GM19395 (cell line): ENCODE measurements at regions not wholly inside any gene's neighbourhood (a gene's known extent, or its start where the extent isn't known, plus 50 kb on each side); places are given as distances from the start of the nearest gene placed in this dataset.
"Not testable (repeated sequence)": the region's sequence is repeated elsewhere in the genome, so short reads cannot be mapped to it uniquely, and the experiment has no call there.

ENCODE experiments used
- ATAC-seq: cut with Tn5 transposase; IDR thresholded peaks from one replicate; pipeline ENCODE4 v1.9.1; 2021; ENCODE audit warnings: mild to moderate bottlenecking, moderate library complexity; ENCODE audit not compliant: unreplicated experiment

DNA sequence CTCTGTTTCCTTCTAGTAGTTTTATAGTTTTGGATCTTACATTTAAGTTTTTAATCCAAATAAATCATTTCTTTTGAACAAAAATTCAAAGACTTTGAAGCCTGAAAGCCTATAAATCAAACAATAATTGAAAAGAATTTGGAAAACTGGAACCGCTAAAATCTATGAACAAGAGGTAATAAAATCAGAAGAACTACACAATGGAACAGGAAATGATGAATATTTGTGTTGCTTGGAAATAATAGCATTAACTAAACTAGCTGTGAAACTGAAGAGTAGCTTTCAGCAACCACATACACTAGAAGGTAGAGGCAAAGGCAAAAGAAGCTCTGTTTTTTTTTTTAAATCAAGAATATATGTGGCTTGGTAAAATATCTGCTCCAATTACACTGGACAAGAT is 147.9 kb upstream of the ABI3BP start:
- ATAC-seq: no peak

DNA sequence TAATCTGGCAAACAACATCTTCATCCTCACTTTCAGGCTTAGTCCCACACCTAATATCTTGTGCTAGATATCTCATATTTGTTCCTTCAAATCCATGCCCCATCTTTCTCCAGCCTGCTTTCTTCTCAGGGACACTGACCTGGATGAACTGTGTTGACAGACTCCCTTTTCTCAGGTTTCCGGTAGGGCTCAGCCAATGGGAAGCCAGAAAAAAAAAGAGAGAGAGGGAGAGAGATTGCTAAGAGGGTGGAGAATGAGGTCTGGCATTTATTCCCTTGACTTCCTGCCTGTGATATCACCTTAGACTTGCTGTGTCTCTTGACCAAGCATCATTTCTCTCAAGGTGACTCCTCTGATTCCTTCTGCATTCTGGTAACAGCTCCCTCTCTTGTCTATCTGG is 145.6 kb upstream of the ABI3BP start:
- ATAC-seq: no peak

DNA sequence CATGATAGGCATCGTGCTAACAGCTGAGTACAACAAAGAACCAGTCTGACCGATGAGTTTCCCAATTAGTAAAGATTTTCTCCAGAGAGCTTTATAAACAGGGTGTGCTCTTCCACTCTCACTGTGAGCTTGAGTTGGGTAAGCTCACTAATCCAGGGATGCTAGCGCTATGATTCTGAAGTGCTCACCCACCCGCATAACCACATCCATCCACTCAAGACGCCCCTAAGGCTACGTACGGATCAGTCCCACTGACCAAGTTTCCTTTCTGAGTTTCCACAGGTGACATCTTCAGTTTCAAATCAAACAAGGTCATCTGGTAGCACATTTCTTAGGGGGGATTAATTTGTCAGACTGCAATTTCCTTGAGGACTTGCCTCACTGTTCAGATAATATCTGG is 141.1 kb upstream of the ABI3BP start:
- ATAC-seq: no peak

DNA sequence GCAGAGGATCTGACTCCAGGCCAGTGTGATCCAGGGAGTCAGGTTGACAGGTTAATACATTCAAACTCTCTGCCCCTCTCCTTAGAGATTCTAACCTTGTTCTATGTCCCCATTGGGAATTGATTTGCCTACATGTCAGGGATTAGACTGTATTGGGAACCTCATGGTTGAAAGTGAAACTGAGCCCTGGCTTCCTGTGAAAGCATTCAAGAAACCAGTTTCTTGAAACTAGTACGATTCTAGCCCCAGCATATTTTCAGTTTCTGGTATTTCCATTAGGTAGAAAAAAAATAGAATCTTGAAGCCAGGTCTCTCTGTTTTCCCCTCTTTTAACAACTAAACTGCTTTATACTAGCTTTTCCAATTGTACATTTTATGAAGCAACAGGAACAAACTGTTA is 140.4 kb upstream of the ABI3BP start:
- ATAC-seq: no peak

DNA sequence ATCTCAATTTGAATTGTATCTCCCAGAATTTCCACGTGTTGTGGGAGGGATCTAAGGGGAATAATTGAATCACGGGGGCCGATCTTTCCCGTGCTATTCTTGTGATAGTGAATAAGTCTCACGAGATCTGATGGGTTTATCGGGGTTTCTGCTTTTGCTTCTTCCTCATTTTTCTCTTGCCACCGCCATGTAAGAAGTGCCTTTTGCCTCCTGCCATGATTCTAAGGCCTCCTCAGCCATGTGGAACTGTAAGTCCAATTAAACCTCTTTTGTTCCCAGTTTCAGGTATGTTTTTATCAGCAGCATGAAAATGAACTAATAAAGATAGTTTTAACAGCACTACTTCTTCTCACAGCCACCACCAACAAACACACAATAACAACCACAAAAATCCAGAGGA is 140.0 kb upstream of the ABI3BP start:
- ATAC-seq: not testable (repeated sequence)

DNA sequence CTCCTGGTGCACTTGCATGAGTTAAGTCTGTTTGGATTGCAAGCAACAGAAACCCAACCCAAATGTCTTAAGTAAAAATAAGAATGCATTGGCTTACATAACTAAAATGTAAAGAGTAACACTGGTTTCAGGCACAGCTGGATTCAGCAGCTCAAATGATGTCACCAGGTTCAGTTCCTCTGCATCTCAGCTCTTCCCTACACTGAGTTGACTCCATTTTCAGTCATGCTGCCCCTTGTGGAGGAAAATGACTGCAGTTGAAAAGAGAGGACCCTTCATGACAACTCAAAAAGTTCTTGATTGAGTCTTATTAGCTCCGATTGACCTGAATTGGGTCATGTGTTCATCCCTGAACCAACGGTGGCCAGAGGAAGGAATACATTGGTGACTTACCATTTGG is 138.5 kb upstream of the ABI3BP start:
- ATAC-seq: no peak

DNA sequence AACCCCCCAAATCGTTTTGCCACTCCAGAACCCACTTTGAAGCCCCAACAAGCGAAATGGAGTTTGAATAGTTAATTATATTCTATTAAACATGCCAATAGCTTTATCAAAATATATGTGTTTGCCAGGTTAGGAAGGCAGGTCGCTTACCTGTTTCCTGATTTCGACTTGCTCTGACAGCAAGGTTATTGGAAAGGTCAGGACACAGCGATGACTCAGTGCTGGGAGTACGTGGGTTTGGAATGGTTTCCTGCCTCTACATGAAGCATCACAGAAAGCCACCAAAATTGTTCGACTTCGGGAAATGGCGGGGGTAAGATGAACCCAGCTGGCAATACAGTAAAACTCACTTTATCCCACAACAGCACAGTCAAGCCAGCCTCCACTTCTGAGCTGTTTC is 135.6 kb upstream of the ABI3BP start:
- ATAC-seq: no peak

DNA sequence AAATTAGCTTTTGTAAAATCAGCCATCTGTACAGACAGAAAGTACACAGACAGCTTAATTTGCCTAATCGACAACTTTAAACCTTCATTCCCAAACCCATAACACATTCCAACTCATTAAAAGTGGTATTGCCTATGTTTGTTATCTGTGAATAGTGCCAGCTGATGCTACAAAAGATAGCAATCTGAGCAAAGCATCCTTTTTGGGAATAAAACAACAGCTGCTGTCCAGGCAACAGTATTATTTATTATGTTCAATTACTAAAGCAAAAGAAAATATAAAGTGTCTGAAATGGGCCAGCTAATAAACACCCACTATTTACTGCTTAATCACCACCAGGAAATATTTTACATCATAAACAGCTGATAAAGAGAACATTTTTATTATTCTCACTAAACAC is 134.8 kb upstream of the ABI3BP start:
- no peak for ATAC-seq

DNA sequence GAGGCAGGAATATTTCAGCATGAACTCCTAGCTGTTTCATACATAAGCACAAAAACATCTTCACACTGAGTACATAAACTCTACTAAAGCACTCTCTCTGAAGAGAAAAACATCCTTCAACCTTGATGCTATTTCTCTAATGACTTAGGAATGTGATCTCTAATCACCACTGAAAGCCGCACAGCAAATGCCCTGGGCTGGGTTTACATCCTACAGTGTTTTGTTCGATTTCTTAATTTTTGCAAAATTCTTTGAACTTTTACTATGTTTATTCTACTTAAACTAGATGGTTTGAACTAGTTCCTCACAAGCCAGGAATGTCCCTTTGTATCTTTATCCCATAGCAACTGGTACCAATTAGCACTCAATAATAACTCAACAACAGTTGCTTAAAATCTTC is 130.9 kb upstream of the ABI3BP start:
- ATAC-seq: no peak

DNA sequence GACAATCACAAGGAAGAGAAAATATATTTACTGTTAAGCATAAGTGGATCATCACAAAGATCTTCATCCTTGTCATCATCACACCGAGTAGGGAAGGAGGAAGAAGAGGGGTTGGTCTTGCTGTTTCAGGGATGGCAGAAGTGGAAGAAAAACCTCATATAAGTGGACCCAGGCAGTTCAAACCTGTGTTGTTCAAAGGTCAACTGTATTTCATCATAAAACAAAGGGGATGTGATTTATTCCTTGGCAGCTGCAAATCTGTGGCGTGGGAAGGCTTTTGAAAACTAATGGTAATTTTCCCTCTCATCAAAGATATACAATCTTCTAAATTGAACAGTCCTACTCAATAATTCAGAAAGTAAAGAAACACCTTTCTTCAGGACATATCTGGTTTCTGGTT is 129.9 kb upstream of the ABI3BP start:
- no peak for ATAC-seq

DNA sequence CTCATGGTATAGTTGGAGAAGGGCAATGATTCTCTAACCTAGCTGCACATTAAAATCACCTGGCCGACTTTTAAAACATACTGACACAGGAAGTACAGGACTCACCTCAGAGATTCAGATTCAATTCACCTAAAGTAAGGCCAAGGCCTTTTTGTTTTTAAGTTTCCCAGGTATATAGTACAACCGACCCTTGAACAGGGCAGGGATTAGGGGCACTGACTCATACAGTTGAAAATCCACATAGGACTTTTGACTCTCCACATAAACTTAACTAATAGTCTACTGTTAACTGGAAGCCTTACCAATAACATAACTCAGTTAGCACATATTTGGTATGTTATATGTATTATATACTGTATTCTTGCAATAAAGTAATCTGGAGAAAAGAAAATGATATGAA is 129.5 kb upstream of the ABI3BP start:
- ATAC-seq: no peak

DNA sequence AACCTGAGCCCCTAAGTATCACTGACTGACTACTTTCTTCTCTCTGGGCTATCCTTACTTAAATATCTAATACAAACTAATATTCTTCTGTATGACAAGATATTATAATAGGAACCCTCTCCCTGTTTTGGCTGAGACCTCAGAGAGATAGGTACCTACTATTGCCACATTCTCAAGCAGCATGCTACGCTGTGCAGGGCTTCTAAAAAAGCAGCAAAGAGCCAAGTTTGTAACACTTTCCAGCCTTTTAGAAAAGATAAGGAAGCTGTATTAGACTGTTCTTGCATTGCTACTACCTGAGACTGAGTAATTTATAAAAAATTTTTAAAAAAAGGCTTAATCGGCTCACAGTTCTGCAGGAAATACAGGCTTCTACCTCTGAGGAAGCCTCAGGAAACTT is 126.8 kb upstream of the ABI3BP start:
- ATAC-seq: no peak

DNA sequence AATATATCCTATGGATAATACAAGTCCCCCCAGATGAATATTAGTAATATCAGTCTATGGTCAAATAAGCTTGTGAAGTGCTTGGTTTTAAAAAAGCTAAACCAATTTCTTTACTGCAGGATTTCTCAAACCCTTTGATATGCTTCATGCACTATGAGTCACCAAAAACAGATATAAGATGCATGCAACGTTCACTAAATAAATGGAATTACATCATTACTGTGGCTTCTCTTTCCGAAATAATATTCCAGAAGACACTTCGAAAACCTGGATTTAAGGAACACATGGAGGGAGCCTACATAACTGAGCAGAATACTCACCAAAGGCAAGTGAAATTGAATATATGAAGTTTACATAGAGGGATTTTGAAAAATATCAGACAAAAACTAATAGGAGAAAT is 126.3 kb upstream of the ABI3BP start:
- ATAC-seq: no peak

DNA sequence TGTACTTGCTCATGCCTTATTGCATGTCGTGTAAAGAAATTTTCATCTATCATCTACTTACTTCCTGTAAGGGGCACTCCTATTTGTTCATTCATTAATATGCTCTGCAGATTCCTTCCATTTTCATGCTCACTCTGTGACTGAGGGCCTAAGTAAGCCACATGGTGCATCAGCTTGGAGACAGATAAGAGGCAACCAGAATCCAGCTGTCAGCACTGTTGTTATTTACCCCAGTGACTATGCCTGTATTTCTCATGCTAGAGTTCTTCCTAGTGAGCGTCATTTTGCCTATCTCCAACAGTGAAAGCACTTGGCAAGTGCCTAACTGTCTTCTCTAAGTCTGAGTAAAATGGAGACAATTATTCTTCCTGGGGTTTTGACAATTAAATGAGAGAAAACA is 124.8 kb upstream of the ABI3BP start:
- no peak for ATAC-seq

DNA sequence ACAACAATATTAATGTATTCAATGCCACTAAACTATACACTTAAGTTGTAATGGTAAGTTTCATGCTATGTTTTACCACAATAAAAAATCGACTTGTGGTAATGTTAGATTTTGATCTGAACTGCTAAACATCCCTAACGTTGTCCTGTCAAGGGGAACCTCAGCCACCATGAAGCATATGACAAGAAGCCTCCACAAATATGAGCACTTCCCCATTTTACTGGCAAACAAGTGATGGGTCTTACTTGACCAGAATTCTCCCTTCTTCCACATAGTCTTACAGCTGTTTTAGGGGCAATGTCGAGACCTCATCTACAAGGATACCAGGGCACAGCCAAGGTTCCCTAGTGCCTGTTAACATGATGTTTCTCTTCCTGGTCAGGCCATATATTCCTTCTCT is 124.2 kb upstream of the ABI3BP start:
- ATAC-seq: no peak

DNA sequence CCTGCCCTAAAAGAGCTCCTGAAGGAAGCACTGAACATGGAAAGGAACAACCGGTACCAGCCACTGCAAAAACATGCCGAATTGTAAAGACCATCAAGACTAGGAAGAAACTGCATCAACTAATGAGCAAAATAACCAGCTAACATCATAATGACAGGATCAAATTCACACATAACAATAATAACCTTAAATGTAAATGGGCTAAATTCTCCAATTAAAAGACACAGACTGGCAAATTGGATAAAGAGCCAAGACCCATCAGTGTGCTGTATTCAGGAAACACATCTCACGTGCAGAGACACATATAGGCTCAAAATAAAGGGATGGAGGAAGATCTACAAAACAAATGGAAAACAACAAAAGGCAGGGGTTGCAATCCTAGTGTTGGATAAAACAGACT is 117.1 kb upstream of the ABI3BP start:
- ATAC-seq: not testable (repeated sequence)

DNA sequence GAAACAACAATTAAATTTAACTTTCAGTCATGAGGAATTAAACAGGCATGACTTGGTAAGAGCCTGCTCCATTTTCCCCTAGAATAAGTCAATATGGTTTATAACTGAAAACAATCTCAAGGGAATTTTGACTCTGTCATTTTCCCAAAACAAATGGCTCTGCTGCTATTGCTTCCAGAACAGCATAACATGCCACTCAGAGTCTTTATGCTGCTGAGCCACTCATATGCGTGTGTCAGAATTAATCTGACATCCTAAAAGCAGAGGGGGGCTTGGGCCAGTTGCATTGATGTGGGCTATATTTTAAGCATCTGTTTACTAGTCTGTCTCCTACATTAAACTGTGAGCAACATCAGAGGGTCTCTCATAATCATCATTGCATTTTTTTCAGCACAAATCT is 111.1 kb upstream of the ABI3BP start:
- ATAC-seq: no peak

DNA sequence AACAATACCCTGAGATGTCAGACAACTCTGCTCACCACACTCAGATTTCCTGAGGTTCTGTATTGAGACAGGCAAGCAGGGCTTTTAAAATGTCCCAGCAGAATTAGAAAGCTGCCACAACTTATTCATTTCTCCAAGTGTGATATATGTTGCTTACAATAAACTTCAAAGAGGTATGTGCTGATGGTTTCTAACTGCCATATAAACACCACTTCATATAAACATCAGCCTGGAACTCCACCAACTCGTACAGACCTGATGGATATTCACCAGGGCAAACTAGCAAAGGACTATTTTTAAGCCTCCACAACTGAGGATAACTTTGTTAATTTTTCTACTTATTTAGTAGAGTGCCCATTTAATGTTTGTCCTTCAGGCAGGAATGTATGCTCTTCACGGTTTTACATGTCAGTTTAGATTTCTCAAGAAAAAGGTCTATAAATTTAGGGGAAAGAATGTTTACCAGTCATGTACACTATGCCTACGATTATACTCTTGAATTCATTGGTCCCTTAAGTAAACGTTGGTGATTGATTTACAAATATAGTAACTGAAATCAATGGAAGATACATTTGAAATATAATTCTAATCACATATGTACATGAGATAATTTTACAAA is 109.6 kb upstream of the ABI3BP start:
- no peak for ATAC-seq

DNA sequence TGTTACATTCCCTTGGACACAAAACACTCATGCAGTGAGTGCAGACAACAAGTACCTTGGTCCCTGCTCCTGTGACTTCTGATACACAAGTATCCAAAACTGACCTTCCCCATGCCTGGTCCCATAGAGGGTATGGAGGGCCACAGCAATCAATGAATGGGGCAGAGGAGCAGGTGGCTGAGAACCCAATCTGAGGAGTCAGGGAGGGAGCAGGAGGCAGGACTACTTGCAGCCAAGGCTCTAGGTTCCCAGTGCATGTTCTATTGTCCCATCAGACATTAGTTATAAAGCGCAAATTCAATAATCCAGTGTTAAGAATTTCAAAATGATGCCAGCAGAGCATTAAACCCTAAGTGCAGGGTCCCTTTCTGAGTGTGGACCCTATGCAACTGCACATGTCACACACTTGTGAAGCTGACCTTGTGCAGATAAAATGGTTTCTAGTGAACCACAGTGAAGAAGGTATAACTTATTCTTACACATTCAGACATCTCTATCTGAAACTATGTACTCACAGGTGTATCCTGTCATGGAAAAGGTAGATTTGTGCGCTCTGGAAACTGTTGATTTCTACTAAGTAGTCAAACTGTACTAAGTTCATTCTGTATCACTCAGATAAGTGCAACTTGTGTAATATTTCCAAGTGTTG is 107.3 kb upstream of the ABI3BP start:
- ATAC-seq: no peak

DNA sequence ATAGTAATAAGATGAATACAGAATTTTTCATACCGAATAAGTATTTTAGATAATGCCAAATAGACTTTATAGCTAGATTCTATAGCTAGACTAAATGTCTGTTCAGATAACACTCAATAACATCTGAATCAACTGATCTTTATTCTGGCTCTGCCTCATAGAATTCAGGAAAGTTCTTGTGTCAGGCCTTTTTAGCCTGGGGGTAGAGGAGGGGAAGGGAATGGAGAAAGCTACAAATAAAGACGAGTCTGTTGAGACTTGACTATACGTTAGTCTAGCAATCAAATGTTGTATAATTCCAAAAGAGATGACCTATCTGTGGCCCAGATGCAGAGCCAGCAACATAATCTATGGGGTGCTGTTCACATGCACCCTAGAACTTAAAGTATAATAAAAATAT is 106.6 kb upstream of the ABI3BP start:
- no peak for ATAC-seq

DNA sequence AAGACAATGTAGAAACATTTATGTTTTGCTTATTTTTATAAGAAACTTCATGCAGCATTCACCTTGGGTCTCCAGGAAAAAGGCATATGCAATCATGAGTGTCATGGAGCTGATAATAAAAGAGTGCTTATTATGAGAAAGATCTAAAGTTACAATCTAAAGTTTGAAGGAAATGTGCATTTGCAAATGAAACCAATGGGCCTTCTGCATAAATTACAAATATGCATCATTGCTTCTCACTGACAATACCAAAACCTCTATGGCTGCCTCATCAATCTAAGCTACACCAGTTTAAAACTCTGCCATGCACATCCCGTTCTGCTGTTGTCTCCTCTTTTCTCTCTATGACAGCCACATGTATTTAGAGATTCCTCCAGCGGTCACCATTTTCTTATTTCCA is 103.2 kb upstream of the ABI3BP start:
- no peak for ATAC-seq

DNA sequence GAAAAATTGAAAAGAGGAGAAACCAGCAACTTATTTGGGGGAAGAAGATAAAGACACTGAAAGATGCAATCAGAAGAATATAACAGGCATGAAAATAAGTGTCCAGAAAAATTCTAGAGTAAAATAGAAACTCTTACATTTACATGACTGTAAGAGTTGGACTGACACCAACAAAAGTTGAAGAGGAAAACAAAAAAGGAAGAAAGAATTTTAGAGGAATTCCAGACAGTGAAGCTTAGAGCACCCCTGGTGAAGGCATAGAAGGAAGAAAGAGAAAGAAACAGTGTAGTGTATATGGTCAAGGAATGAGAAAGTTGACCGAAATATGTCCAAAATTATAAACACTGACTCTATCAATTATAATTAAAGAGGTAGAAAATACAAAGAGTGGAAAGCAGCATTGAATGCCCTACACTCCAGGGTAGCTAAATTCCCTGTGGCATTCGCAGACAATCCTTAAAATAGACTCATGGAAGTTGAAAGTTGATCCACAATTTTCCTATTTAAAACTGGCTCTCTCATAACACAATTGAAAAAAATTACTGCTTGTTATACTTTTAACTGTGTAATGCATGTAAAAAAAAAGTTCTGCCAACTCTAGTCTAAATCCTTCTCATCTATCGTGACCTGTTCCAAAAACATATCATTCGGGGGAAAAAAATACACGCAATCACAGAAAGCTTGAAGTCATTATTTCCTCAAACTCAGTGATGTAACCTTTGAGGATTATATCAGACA is 102.6 kb upstream of the ABI3BP start:
- ATAC-seq: no peak

DNA sequence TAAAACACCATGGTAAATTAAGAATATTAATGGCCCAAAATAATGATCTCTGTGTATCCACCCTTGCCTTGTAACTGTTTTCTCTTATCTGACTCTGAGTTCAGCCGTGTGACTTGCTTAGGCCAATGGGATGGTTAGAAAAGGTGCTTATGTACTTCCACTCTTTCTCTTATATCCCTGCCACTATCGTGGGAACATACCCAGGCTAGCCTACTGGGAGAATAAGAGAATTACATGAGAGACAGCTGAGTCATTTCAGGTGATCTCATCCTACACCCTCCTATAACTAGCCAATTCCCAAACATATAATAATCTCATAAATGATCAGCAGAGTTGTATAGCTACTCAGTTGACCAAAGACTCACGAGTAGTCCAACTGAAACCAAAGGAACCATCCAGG is 98.3 kb upstream of the ABI3BP start:
- no peak for ATAC-seq
